Kidney (tissue), 13 donors: ENCODE measurements at regions not wholly inside any gene's neighbourhood (a gene's known extent, or its start where the extent isn't known, plus 50 kb on each side); places are given as distances from the start of the nearest gene placed in this dataset.

ENCODE experiments used
- DNase-seq, 5 donors: peaks; one replicate each; pipeline ENCODE4 v3.0.0-alpha.2; 2013 to 2020
- FAIRE-seq: peaks from 2 replicates; lab custom pipeline; 2012; peaks lifted over from hg19 to GRCh38; lab: Jason Lieb, UNC
- H3K27ac ChIP-seq, 2 donors: one replicate each; pipeline ENCODE4 v1.7.0; 2013; ENCODE audit warnings: low read depth in 2 of 2, low read length in 2 of 2, inconsistent platforms in 1 of 2
- H3K27me3 ChIP-seq: one replicate; pipeline ENCODE4 v1.7.1; 2013; ENCODE audit warnings: low read length, inconsistent platforms; ENCODE audit not compliant: control insufficient read depth, insufficient read depth
- H3K36me3 ChIP-seq, 3 donors: one replicate each; pipeline versions ENCODE4 v1.7.0 to v1.7.1; 2013; ENCODE audit warnings: low read length in 3 of 3, control low read depth in 1 of 3, inconsistent platforms in 1 of 3; ENCODE audit not compliant: insufficient read depth in 3 of 3, control insufficient read depth in 2 of 3
- H3K4me1 ChIP-seq, 3 donors: one replicate each; pipeline versions ENCODE4 v1.7.0 to v1.7.1; 2013; ENCODE audit warnings: low read length in 3 of 3, inconsistent platforms in 1 of 3, low read depth in 1 of 3; ENCODE audit not compliant: control insufficient read depth in 2 of 3, insufficient read depth in 2 of 3
- H3K4me3 ChIP-seq, 3 donors: one replicate each; pipeline versions ENCODE4 v1.7.0 to v1.8.1; 2013; ENCODE audit warnings: low read length in 3 of 3, control low read depth in 1 of 3, inconsistent platforms in 1 of 3
- H3K9ac ChIP-seq, 3 donors: one replicate each; pipeline versions ENCODE4 v1.7.0 to v1.7.1; 2013; ENCODE audit warnings: low read length in 3 of 3, control low read depth in 1 of 3, inconsistent platforms in 1 of 3
- H3K9me3 ChIP-seq, 3 donors: one replicate each; pipeline versions ENCODE4 v1.7.0 to v1.7.1; 2013; ENCODE audit warnings: low read length in 3 of 3, control low read depth in 1 of 3, inconsistent platforms in 1 of 3; ENCODE audit not compliant: control insufficient read depth in 2 of 3, insufficient read depth in 1 of 3
- CTCF ChIP-seq: IDR thresholded peaks from 3 replicates; pipeline ENCODE4 v1.5.1; 2012; ENCODE audit warnings: mild to moderate bottlenecking, moderate library complexity, borderline replicate concordance; ENCODE audit not compliant: insufficient read depth; ENCODE audit errors: extremely low read depth
- intact Hi-C: fragments of 100-400 bp; cut with DNase I; formaldehyde crosslinking; loops from one replicate; pipeline ENCODE4 v1.11.1; 2022
- donor health status: control.
- donor health status: control.
- donor health status: control.
- donor health status: control.
- donor health status: control.
- donor health status: DM: yes; HTN: yes; CAD: no.
- donor health status: Normal renal cell carcinoma (clear cell type).

- Histone ChIP-seq H3K27ac (no peak overlapping the region), H3K4me1 (no peaks in the 10 kb centered on the region), H3K9me3 (no peaks in the 10 kb centered on the region), H3K4me3 (no peak overlapping the region), H3K27me3 (no peaks in the 10 kb centered on the region), H3K9ac (no peak overlapping the region), H3K36me3 (no peaks in the 10 kb centered on the region)
- TF ChIP-seq CTCF = no peak
- FAIRE-seq (no peak), DNase-seq (no peak)
- intact Hi-C loops = no loop called here
These were observed 64.0 kb upstream of the FOXE1 start for GRCh38 chr9:97788763-97789663.

- TF ChIP-seq CTCF = no peak
- no peak for FAIRE-seq
- Histone ChIP-seq H3K27me3 (no peaks in the 10 kb centered on the region), H3K27ac (no peak overlapping the region), H3K9ac (no peak overlapping the region), H3K4me3 (no peak overlapping the region), H3K4me1 (no peaks in the 10 kb centered on the region), H3K36me3 (no peaks in the 10 kb centered on the region), H3K9me3 (no peaks in the 10 kb centered on the region)
- no peak for DNase-seq
- intact Hi-C loops = no loop called here
These were observed 62.5 kb upstream of the FOXE1 start for GRCh38 chr9:97790542-97790941.

GRCh38 chr9:97791542-97791941 lies 61.5 kb upstream of the FOXE1 start:
- FAIRE-seq = no peak
- Histone ChIP-seq H3K4me1 (no peaks in the 10 kb centered on the region), H3K27ac (no peak overlapping the region), H3K4me3 (no peak overlapping the region), H3K9me3 (no peaks in the 10 kb centered on the region), H3K9ac (no peak overlapping the region), H3K27me3 (no peaks in the 10 kb centered on the region), H3K36me3 (no peaks in the 10 kb centered on the region)
- no peak for DNase-seq
- no peak for TF ChIP-seq CTCF
- intact Hi-C loops = no loop called here
